ENCODE measurements at regions not wholly inside any gene's neighbourhood (a gene's known extent, or its start where the extent isn't known, plus 50 kb on each side); places are given as distances from the start of the nearest gene placed in this dataset.
"Not testable (repeated sequence)": the region's sequence is repeated elsewhere in the genome, so short reads cannot be mapped to it uniquely, and the experiment has no call there.

DNA sequence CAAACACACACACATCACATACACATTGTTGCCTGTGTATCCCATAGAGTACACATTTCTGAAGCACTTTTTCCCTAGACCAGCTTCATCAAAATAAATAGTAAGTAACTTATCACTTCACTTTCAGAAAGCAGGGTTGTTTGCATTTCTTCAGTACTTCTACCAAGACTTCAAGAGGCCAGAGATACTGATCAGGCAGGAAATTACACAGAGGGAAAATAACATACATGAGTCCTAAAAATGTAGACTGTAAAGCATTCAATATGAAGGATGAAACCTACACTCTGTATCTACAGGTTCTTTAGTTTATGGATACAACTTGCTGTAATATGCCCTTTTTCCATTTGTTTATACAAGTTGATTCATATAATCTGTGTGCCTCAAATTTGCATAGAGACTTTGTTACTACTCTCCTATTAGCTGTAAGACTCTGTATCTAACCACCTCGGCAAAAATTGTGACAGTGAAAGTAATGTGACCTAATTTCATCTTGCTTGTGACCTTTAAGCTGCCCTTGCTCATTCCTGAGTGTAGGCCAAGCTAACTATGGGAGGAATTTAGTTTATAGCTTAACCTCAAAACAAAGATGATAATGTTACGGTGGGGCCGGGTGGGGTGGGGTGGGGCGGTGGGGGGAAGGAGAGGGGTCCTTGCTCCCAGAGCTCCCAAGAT, 228.9 kb upstream of the SPOPL start:
- no peaks in the 10 kb centered on the region for H3K9me3 ChIP-seq (ENCODE audit: control insufficient read depth, low read length)
- no peaks in the 10 kb centered on the region for H3K27me3 ChIP-seq (ENCODE audit: control insufficient read depth in 1 of 2, insufficient read depth in 2 of 2, low read length in 1 of 2)
- WGBS, 2 donors = 85 to 89% methylated on average over 4 of the region's 4 CpGs

DNA sequence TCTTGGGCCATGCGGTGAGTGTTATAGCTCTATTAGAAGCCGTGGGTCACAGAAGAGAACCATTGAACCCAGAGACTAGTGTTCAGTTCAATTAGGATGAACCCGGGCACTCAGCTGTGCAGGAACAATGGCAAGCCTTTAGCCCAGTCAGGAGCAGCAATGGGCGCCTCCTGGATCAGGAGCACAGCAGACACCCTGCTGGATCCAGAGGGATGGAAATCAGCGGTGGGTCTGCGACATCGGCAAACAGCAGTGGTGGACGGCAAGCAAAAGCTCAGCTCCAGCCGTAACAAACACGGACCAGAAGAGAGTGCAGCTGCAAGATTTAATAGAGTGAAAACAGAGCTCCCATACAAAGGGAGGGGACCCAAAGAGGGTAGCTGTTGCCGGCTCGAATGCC, 228.3 kb upstream of the SPOPL start:
- ATAC-seq (ENCODE audit: low FRiP score); H3K9me3 ChIP-seq (ENCODE audit: control insufficient read depth, low read length); H3K4me1 ChIP-seq (ENCODE audit: control insufficient read depth in 1 of 2, insufficient read depth in 2 of 2, low read length in 2 of 2); DNase-seq; intact Hi-C loops (cut with DNase I); H3K36me3 ChIP-seq (ENCODE audit: control insufficient read depth in 1 of 2, insufficient read depth in 2 of 2, low read length in 1 of 2); H3K27me3 ChIP-seq (ENCODE audit: control insufficient read depth in 1 of 2, insufficient read depth in 2 of 2, low read length in 1 of 2); H3K27ac ChIP-seq (ENCODE audit: low read depth in 1 of 2, low read length in 2 of 2); H3K4me3 ChIP-seq (ENCODE audit: low read length in 2 of 2): not testable (repeated sequence)
- WGBS, 2 donors = 97 to 100% methylated on average over 12 of the region's 12 CpGs

More for the DNA sequence above, 228.9 kb upstream of the SPOPL start:
- peaks cover 0 to 3% of the 10 kb centered on the region in 2 donors for H3K4me1 ChIP-seq (ENCODE audit: control insufficient read depth in 1 of 2, insufficient read depth in 2 of 2, low read length in 2 of 2)
- no peak overlapping the region for H3K4me3 ChIP-seq (ENCODE audit: low read length in 2 of 2)
- H3K36me3 ChIP-seq (ENCODE audit: control insufficient read depth in 1 of 2, insufficient read depth in 2 of 2, low read length in 1 of 2) = no peaks in the 10 kb centered on the region
- no peak overlapping the region for H3K27ac ChIP-seq (ENCODE audit: low read depth in 1 of 2, low read length in 2 of 2)
- DNase-seq = no peak
- intact Hi-C loops (cut with DNase I) = no loop called here
- ATAC-seq (ENCODE audit: low FRiP score) = no peak

GRCh38 chr2:138274421-138275291, 226.9 kb upstream of the SPOPL start:
- Histone ChIP-seq H3K4me3 (ENCODE audit: low read length in 2 of 2) (no peak overlapping the region), H3K27me3 (ENCODE audit: control insufficient read depth in 1 of 2, insufficient read depth in 2 of 2, low read length in 1 of 2) (no peaks in the 10 kb centered on the region), H3K9me3 (ENCODE audit: control insufficient read depth, low read length) (no peaks in the 10 kb centered on the region), H3K36me3 (ENCODE audit: control insufficient read depth in 1 of 2, insufficient read depth in 2 of 2, low read length in 1 of 2) (no peaks in the 10 kb centered on the region), H3K27ac (ENCODE audit: low read depth in 1 of 2, low read length in 2 of 2) (no peak overlapping the region), H3K4me1 (ENCODE audit: control insufficient read depth in 1 of 2, insufficient read depth in 2 of 2, low read length in 2 of 2) (no peaks in the 10 kb centered on the region)
- DNase-seq (no peak), ATAC-seq (ENCODE audit: low FRiP score) (no peak)
- WGBS, 2 donors = 96 to 97% methylated on average over 3 of the region's 3 CpGs
- intact Hi-C loops (cut with DNase I) = no loop called here

- Histone ChIP-seq H3K4me3 (ENCODE audit: low read length in 2 of 2) (no peak overlapping the region), H3K36me3 (ENCODE audit: control insufficient read depth in 1 of 2, insufficient read depth in 2 of 2, low read length in 1 of 2) (no peaks in the 10 kb centered on the region), H3K27me3 (ENCODE audit: control insufficient read depth in 1 of 2, insufficient read depth in 2 of 2, low read length in 1 of 2) (no peaks in the 10 kb centered on the region), H3K9me3 (ENCODE audit: control insufficient read depth, low read length) (no peaks in the 10 kb centered on the region), H3K4me1 (ENCODE audit: control insufficient read depth in 1 of 2, insufficient read depth in 2 of 2, low read length in 2 of 2) (no peaks in the 10 kb centered on the region), H3K27ac (ENCODE audit: low read depth in 1 of 2, low read length in 2 of 2) (no peak overlapping the region)
- DNase-seq (no peak), ATAC-seq (ENCODE audit: low FRiP score) (no peak)
- 79 to 83% methylated on average over 2 of the region's 2 CpGs for WGBS, 2 donors
- intact Hi-C loops (cut with DNase I) = no loop called here
Measured at GRCh38 chr2:138275292-138275690, 226.3 kb upstream of the SPOPL start.

DNA sequence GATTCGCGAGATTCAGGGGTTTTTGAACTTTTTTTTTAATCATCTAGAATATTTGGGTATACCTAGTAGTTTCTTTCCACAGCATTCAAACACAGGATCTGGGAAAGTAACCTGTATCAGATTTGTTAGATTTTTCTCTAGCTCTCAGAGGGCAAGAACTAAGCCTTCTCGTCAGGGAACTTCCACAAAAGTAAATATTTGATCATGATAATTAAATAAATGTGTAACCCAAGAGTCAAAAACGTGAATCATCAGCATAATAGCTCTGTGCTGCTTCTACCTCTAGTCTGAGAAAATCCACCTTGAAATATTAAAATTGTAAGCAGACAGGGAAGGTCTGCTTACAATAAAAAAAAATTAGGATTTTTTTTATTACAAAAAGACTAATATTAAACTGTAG, 225.7 kb upstream of the SPOPL start:
- no peak overlapping the region for H3K27ac ChIP-seq (ENCODE audit: low read depth in 1 of 2, low read length in 2 of 2)
- H3K4me1 ChIP-seq (ENCODE audit: control insufficient read depth in 1 of 2, insufficient read depth in 2 of 2, low read length in 2 of 2) = no peaks in the 10 kb centered on the region
- no peaks in the 10 kb centered on the region for H3K36me3 ChIP-seq (ENCODE audit: control insufficient read depth in 1 of 2, insufficient read depth in 2 of 2, low read length in 1 of 2)
- H3K27me3 ChIP-seq (ENCODE audit: control insufficient read depth in 1 of 2, insufficient read depth in 2 of 2, low read length in 1 of 2) = no peaks in the 10 kb centered on the region
- intact Hi-C loops (cut with DNase I) = no loop called here
- H3K4me3 ChIP-seq (ENCODE audit: low read length in 2 of 2) = no peak overlapping the region
- WGBS, 2 donors = 59 to 63% methylated on average over 4 of the region's 4 CpGs
- no peak for DNase-seq
- H3K9me3 ChIP-seq (ENCODE audit: control insufficient read depth, low read length) = no peaks in the 10 kb centered on the region
- no peak for ATAC-seq (ENCODE audit: low FRiP score)

GRCh38 chr2:138276339-138276738, 225.2 kb upstream of the SPOPL start:
- DNase-seq = no peak
- 46 to 57% methylated on average over 1 of the region's 1 CpG for WGBS, 2 donors
- Histone ChIP-seq H3K36me3 (ENCODE audit: control insufficient read depth in 1 of 2, insufficient read depth in 2 of 2, low read length in 1 of 2) (no peaks in the 10 kb centered on the region), H3K27ac (ENCODE audit: low read depth in 1 of 2, low read length in 2 of 2) (no peak overlapping the region), H3K9me3 (ENCODE audit: control insufficient read depth, low read length) (no peaks in the 10 kb centered on the region), H3K27me3 (ENCODE audit: control insufficient read depth in 1 of 2, insufficient read depth in 2 of 2, low read length in 1 of 2) (no peaks in the 10 kb centered on the region), H3K4me3 (ENCODE audit: low read length in 2 of 2) (no peak overlapping the region), H3K4me1 (ENCODE audit: control insufficient read depth in 1 of 2, insufficient read depth in 2 of 2, low read length in 2 of 2) (no peaks in the 10 kb centered on the region)
- no peak for ATAC-seq (ENCODE audit: low FRiP score)
- intact Hi-C loops (cut with DNase I) = no loop called here

- Histone ChIP-seq H3K4me1 (ENCODE audit: control insufficient read depth in 1 of 2, insufficient read depth in 2 of 2, low read length in 2 of 2) (no peaks in the 10 kb centered on the region), H3K27me3 (ENCODE audit: control insufficient read depth in 1 of 2, insufficient read depth in 2 of 2, low read length in 1 of 2) (no peaks in the 10 kb centered on the region), H3K4me3 (ENCODE audit: low read length in 2 of 2) (no peak overlapping the region), H3K36me3 (ENCODE audit: control insufficient read depth in 1 of 2, insufficient read depth in 2 of 2, low read length in 1 of 2) (no peaks in the 10 kb centered on the region), H3K9me3 (ENCODE audit: control insufficient read depth, low read length) (no peaks in the 10 kb centered on the region), H3K27ac (ENCODE audit: low read depth in 1 of 2, low read length in 2 of 2) (no peak overlapping the region)
- DNase-seq = no peak
- ATAC-seq (ENCODE audit: low FRiP score) = no peak
- intact Hi-C loops (cut with DNase I) = no loop called here
Measured at GRCh38 chr2:138277062-138277461, 224.5 kb upstream of the SPOPL start.

- DNase-seq = no peak
- Histone ChIP-seq H3K4me3 (ENCODE audit: low read length in 2 of 2) (no peak overlapping the region), H3K9me3 (ENCODE audit: control insufficient read depth, low read length) (no peaks in the 10 kb centered on the region), H3K4me1 (ENCODE audit: control insufficient read depth in 1 of 2, insufficient read depth in 2 of 2, low read length in 2 of 2) (no peaks in the 10 kb centered on the region), H3K27ac (ENCODE audit: low read depth in 1 of 2, low read length in 2 of 2) (no peak overlapping the region), H3K36me3 (ENCODE audit: control insufficient read depth in 1 of 2, insufficient read depth in 2 of 2, low read length in 1 of 2) (no peaks in the 10 kb centered on the region), H3K27me3 (ENCODE audit: control insufficient read depth in 1 of 2, insufficient read depth in 2 of 2, low read length in 1 of 2) (no peaks in the 10 kb centered on the region)
- no peak for ATAC-seq (ENCODE audit: low FRiP score)
- intact Hi-C loops (cut with DNase I) = no loop called here
Measured at GRCh38 chr2:138279871-138280270, 221.7 kb upstream of the SPOPL start.
